ENCODE measurements at regions not wholly inside any gene's neighbourhood (a gene's known extent, or its start where the extent isn't known, plus 50 kb on each side); places are given as distances from the start of the nearest gene placed in this dataset.

DNA sequence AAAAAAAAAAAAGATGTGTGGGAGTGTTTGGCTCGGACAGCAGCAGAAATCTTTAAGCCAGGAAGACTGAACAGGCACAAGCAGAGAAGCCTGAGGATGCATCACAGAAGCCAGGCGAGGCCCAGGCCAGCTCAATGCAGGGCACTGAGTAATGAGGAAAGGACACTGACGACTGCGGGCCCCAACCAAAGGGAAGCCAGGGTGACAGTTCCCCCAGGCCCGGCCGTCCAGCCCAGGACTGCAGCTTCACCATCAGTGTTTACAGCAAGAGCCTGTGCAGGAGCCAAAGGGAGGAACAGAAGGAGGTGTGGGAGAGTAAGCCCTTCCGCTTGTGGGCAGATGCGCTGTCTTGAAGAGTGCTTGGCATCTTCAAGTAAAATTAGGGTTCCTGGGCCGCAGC lies 205.3 kb upstream of the SFSWAP start:
- no peaks in the 10 kb centered on the region for H3K27me3 Mint-ChIP-seq (ENCODE audit: unreplicated experiment)
- no peak overlapping the region for H3K27ac Mint-ChIP-seq (ENCODE audit: unreplicated experiment)
- no peaks in the 10 kb centered on the region for H3K36me3 Mint-ChIP-seq (ENCODE audit: unreplicated experiment)
- H3K9me3 Mint-ChIP-seq (ENCODE audit: unreplicated experiment): no peaks in the 10 kb centered on the region
- H3K4me1 Mint-ChIP-seq (ENCODE audit: unreplicated experiment): no peaks in the 10 kb centered on the region
- TF ChIP-seq, protein P1, sequence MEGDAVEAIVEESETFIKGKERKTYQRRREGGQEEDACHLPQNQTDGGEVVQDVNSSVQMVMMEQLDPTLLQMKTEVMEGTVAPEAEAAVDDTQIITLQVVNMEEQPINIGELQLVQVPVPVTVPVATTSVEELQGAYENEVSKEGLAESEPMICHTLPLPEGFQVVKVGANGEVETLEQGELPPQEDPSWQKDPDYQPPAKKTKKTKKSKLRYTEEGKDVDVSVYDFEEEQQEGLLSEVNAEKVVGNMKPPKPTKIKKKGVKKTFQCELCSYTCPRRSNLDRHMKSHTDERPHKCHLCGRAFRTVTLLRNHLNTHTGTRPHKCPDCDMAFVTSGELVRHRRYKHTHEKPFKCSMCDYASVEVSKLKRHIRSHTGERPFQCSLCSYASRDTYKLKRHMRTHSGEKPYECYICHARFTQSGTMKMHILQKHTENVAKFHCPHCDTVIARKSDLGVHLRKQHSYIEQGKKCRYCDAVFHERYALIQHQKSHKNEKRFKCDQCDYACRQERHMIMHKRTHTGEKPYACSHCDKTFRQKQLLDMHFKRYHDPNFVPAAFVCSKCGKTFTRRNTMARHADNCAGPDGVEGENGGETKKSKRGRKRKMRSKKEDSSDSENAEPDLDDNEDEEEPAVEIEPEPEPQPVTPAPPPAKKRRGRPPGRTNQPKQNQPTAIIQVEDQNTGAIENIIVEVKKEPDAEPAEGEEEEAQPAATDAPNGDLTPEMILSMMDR (IDR thresholded peaks at IDR 0.05): no peak
- peak; percentile 79 for DNase-seq (ENCODE audit: extremely low spot score, unreplicated experiment)
- H3K4me3 Mint-ChIP-seq (ENCODE audit: unreplicated experiment): no peak overlapping the region

DNA sequence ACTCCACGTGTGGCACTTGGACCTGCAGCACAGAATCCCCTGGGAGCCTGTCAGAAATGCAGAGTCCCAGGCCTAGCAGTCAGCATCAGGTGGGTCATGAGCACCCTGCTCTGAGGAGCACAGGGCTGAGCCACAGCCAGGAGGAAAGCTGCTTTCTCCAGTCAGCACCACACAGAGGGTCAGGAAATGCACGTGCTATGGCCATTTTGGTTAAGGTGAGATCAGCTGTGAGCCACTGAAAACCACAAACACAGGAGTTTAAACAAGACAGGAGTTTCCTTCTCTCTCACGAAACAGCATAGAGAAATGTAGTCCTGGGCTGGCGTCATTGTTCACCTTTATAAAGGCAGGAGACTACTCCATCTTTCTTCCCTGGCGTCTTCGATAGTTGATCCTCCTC lies 204.5 kb upstream of the SFSWAP start:
- H3K36me3 Mint-ChIP-seq (ENCODE audit: unreplicated experiment): no peaks in the 10 kb centered on the region
- H3K9me3 Mint-ChIP-seq (ENCODE audit: unreplicated experiment): no peaks in the 10 kb centered on the region
- H3K27ac Mint-ChIP-seq (ENCODE audit: unreplicated experiment): no peak overlapping the region
- no peaks in the 10 kb centered on the region for H3K27me3 Mint-ChIP-seq (ENCODE audit: unreplicated experiment)
- no peak for DNase-seq (ENCODE audit: extremely low spot score, unreplicated experiment)
- no peaks in the 10 kb centered on the region for H3K4me1 Mint-ChIP-seq (ENCODE audit: unreplicated experiment)
- TF ChIP-seq, protein P1 (IDR thresholded peaks at IDR 0.05): no peak
- no peak overlapping the region for H3K4me3 Mint-ChIP-seq (ENCODE audit: unreplicated experiment)

DNA sequence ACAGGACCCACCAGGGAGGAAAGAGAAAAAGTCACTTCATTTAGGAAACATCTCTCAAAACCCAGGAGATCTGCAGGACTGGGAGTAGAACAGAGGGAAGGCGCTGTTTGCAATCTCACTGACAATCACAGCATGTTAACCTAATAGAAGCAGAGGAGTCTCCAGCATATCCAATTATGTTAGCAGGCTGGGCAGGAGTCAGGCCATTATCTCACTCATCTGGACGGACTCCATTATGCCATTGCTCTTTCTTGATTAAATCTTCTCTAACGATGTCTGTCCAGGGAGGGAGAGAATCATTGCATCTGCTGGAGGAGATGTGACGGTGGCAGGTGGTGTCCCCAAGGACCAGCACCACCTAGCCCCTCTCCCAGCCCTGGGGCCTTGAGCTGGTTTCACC lies 203.8 kb upstream of the SFSWAP start:
- no peak for DNase-seq (ENCODE audit: extremely low spot score, unreplicated experiment)
- TF ChIP-seq, protein P1 (IDR thresholded peaks at IDR 0.05): no peak
- H3K27ac Mint-ChIP-seq (ENCODE audit: unreplicated experiment): no peak overlapping the region
- no peaks in the 10 kb centered on the region for H3K36me3 Mint-ChIP-seq (ENCODE audit: unreplicated experiment)
- no peaks in the 10 kb centered on the region for H3K27me3 Mint-ChIP-seq (ENCODE audit: unreplicated experiment)
- H3K4me3 Mint-ChIP-seq (ENCODE audit: unreplicated experiment): no peak overlapping the region
- H3K4me1 Mint-ChIP-seq (ENCODE audit: unreplicated experiment): no peaks in the 10 kb centered on the region
- H3K9me3 Mint-ChIP-seq (ENCODE audit: unreplicated experiment): no peaks in the 10 kb centered on the region

DNA sequence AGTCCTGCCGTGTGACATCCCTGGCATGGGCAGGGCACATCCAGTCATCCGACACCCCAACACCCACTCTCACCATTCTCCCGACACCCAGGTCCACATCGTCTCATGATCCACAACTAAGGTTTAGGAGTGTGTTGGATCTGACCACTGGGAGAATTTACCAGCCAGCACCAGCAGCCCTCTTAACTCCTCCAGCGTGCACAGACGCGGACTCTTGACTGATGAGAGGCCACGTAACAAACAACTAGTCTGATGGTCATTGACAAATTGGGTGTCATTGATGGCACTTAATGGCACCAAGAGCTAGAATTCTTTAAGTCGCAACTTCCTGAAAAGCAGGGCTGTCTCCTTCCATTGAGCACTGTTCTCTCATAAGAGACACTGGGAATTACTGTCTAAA lies 203.0 kb upstream of the SFSWAP start:
- TF ChIP-seq, protein P1 (IDR thresholded peaks at IDR 0.05): no peak
- Mint-ChIP-seq H3K27me3 (ENCODE audit: unreplicated experiment) (no peaks in the 10 kb centered on the region), H3K36me3 (ENCODE audit: unreplicated experiment) (no peaks in the 10 kb centered on the region), H3K4me3 (ENCODE audit: unreplicated experiment) (no peak overlapping the region), H3K4me1 (ENCODE audit: unreplicated experiment) (no peaks in the 10 kb centered on the region), H3K9me3 (ENCODE audit: unreplicated experiment) (no peaks in the 10 kb centered on the region), H3K27ac (ENCODE audit: unreplicated experiment) (no peak overlapping the region)
- DNase-seq (ENCODE audit: extremely low spot score, unreplicated experiment): no peak

DNA sequence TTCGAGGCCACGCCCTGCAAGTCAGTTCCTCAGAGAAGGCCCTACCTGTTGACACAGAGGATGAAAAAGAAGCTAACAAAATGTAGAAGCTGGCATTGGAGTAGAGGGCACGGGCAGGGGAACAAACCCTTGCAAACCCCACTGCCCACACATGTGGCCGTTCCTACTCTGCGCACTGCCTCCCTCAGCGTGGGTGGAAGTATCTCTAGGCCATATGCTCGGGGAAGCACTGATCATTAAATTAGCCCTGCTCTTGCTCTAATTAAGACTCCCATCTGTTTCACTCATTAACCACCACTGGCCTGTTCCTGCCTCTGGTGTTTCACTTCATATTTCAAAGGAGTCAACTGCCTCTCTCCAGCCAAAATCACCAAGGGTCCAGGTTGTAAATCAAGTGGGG lies 201.2 kb upstream of the SFSWAP start:
- Mint-ChIP-seq H3K27ac (ENCODE audit: unreplicated experiment) (no peak overlapping the region), H3K36me3 (ENCODE audit: unreplicated experiment) (no peaks in the 10 kb centered on the region), H3K27me3 (ENCODE audit: unreplicated experiment) (no peaks in the 10 kb centered on the region), H3K9me3 (ENCODE audit: unreplicated experiment) (no peaks in the 10 kb centered on the region), H3K4me3 (ENCODE audit: unreplicated experiment) (no peak overlapping the region), H3K4me1 (ENCODE audit: unreplicated experiment) (no peaks in the 10 kb centered on the region)
- TF ChIP-seq, protein P1 (IDR thresholded peaks at IDR 0.05): no peak
- no peak for DNase-seq (ENCODE audit: extremely low spot score, unreplicated experiment)
